ENCODE measurements at regions not wholly inside any gene's neighbourhood (a gene's known extent, or its start where the extent isn't known, plus 50 kb on each side); places are given as distances from the start of the nearest gene placed in this dataset.

DNA sequence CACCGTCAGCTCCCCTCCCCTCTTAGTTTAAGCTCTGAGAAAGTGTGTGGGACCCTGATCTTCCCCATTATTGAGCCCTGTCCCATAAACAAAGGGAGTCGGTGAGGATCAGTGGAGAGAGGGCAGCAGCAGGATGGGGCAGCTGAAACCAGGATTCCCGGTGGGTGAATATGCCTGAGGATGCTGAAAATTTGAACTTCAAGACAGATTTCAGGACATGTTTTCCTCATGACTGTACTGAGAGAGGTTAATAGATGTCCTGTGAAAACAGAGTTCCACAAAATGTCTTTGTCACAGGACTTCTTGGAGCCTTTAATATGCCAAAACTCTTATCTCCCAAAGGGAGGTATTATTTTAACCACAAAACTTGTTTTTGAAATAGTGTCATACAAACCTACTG is 53.5 kb upstream of the SLC22A16 start:
- intact Hi-C loops (cut with DNase I), result loop anchor here (5.0 kb wide), 2 partner anchors 417 to 467 kb away; no protein-coding TSS in a partner anchor
- no peak overlapping the region for H3K4me3 ChIP-seq
- no peaks in the 10 kb centered on the region for H3K9me3 ChIP-seq
- no peaks in the 10 kb centered on the region for H3K36me3 ChIP-seq
- TF ChIP-seq POLR2AphosphoS5 (IDR thresholded peaks at IDR 0.05), result no peak
- TF ChIP-seq, protein P1, sequence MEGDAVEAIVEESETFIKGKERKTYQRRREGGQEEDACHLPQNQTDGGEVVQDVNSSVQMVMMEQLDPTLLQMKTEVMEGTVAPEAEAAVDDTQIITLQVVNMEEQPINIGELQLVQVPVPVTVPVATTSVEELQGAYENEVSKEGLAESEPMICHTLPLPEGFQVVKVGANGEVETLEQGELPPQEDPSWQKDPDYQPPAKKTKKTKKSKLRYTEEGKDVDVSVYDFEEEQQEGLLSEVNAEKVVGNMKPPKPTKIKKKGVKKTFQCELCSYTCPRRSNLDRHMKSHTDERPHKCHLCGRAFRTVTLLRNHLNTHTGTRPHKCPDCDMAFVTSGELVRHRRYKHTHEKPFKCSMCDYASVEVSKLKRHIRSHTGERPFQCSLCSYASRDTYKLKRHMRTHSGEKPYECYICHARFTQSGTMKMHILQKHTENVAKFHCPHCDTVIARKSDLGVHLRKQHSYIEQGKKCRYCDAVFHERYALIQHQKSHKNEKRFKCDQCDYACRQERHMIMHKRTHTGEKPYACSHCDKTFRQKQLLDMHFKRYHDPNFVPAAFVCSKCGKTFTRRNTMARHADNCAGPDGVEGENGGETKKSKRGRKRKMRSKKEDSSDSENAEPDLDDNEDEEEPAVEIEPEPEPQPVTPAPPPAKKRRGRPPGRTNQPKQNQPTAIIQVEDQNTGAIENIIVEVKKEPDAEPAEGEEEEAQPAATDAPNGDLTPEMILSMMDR (IDR thresholded peaks at IDR 0.05), result no peak
- no peak for TF ChIP-seq POLR2A (IDR thresholded peaks at IDR 0.05)
- peaks cover 14% of the 10 kb centered on the region for H3K4me1 ChIP-seq (replicated peaks)
- WGBS, result 89% methylated on average over 3 of the region's 3 CpGs
- H3K27me3 ChIP-seq (replicated peaks; ENCODE audit: insufficient read depth), result no peaks in the 10 kb centered on the region
- DNase-seq (ENCODE audit: low spot score), result no peak
- H3K27ac ChIP-seq, result no peak overlapping the region

DNA sequence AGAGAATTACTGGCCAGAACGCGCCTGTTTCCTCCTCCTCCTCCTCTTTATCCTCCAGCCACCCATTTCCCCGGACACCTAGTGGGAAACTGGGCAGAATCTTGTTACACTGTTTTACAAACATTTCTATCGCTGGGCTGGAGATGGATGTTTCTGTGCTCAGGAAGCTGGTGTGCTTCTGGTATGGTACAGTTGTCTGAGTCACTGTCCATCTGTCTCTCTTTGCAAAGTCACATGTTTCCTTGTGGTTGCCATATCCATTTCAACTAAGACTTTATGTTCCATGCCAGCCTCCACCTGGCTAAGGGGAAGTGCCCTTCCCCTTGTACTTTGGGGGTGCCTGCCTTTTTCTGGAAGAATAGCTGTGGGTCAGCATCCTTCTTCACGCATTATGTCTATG is 52.9 kb upstream of the SLC22A16 start:
- Histone ChIP-seq H3K27ac (peak overlapping the region; percentile 16 to 73), H3K36me3 (no peaks in the 10 kb centered on the region), H3K27me3 (replicated peaks; ENCODE audit: insufficient read depth) (no peaks in the 10 kb centered on the region), H3K4me3 (no peak overlapping the region), H3K4me1 (replicated peaks) (peaks cover 14% of the 10 kb centered on the region), H3K9me3 (no peaks in the 10 kb centered on the region)
- 70% methylated on average over 5 of the region's 5 CpGs for WGBS
- intact Hi-C loops (cut with DNase I), result loop anchor here (5.0 kb wide), 2 partner anchors 418 to 468 kb away; no protein-coding TSS in a partner anchor
- no peak for DNase-seq (ENCODE audit: low spot score)
- TF ChIP-seq, protein P1 (IDR thresholded peaks at IDR 0.05), result no peak
- TF ChIP-seq POLR2A (IDR thresholded peaks at IDR 0.05) (no peak), POLR2AphosphoS5 (IDR thresholded peaks at IDR 0.05) (no peak)

DNA sequence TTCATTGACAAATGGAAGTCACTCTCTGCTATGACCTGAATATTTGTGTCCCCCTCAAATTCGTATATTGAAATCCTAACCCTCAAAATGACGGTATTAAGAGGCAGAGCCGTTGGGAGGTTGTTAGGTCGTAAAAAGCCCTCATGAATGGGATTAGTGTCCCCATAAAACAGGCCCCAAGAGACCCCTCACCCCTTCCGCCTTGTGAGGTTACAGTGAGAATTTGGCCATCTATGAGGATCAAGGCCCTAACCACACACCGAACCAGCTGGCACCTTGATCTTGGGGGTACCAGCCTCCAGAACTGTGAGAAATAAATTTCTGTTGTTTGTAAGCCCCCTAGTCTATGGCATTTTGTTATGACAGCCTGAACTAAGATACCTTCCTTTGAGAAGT is 52.5 kb upstream of the SLC22A16 start:
- intact Hi-C loops (cut with DNase I), result loop anchor here (5.0 kb wide), 2 partner anchors 418 to 468 kb away; no protein-coding TSS in a partner anchor
- Histone ChIP-seq H3K4me3 (no peak overlapping the region), H3K27me3 (replicated peaks; ENCODE audit: insufficient read depth) (no peaks in the 10 kb centered on the region), H3K27ac (peak overlapping the region; percentile 16 to 73), H3K36me3 (no peaks in the 10 kb centered on the region), H3K9me3 (no peaks in the 10 kb centered on the region), H3K4me1 (replicated peaks) (peaks cover 14% of the 10 kb centered on the region)
- DNase-seq (ENCODE audit: low spot score), result no peak
- no peak for TF ChIP-seq POLR2AphosphoS5 (IDR thresholded peaks at IDR 0.05)
- no peak for TF ChIP-seq POLR2A (IDR thresholded peaks at IDR 0.05)
- TF ChIP-seq, protein P1 (IDR thresholded peaks at IDR 0.05), result no peak
- 66% methylated on average over 6 of the region's 6 CpGs for WGBS

DNA sequence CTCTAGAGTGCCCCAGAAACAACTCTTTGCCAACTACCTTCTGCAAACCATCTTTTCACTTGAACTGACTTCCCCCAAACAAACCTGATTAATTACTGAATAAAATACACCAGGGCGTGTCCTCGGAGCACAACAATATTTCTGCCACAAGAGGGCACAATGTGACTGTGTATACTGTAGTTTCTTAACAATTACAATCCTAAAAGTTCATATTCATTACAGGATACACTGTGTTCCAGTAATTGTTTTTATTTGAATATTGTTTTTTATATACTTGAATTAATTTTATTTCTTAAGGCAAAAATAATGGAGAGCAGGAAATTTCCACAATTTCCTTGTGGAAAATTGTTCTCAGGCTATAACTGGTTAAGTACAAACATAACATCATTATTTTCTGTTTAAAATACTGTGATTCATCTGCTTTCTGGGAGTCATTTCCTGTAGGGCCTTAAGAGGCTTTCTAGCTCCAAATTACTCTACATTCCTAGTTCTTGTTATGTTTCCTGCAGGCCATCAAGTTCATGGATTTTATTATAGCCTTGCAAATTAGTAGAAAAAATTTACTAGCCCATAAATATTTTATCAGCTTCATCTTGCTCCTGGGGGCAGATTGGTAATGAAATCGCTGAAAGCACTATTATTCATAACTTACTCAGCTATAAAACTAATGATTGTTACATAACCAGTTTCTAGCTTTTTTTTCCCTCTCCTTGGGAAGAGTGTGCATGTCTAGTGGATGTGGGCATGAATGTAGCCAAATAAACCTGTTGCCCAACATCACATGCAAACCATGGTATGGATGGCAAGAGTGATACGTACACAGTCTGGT is 51.9 kb upstream of the SLC22A16 start:
- WGBS, result 12% methylated on average over 4 of the region's 4 CpGs
- TF ChIP-seq POLR2AphosphoS5 (IDR thresholded peaks at IDR 0.05) (peak; percentile 63), POLR2A (IDR thresholded peaks at IDR 0.05) (no peak)
- TF ChIP-seq, protein P1 (IDR thresholded peaks at IDR 0.05), result peak; percentile 73 to 90 (median 84)
- peak; percentile 73 for DNase-seq (ENCODE audit: low spot score)
- no peaks in the 10 kb centered on the region for H3K27me3 ChIP-seq (replicated peaks; ENCODE audit: insufficient read depth)
- intact Hi-C loops (cut with DNase I), result loop anchor here (5.0 kb wide), 2 partner anchors 419 to 469 kb away; no protein-coding TSS in a partner anchor
- H3K4me3 ChIP-seq, result no peak overlapping the region
- H3K4me1 ChIP-seq (replicated peaks), result peaks cover 14% of the 10 kb centered on the region
- H3K27ac ChIP-seq, result peak overlapping the region; percentile 21 to 73
- no peaks in the 10 kb centered on the region for H3K9me3 ChIP-seq
- H3K36me3 ChIP-seq, result no peaks in the 10 kb centered on the region
